ENCODE measurements at regions not wholly inside any gene's neighbourhood (a gene's known extent, or its start where the extent isn't known, plus 50 kb on each side); places are given as distances from the start of the nearest gene placed in this dataset.

- no peak for ATAC-seq (ENCODE audit: insufficient number of reproducible peaks, low FRiP score, low read depth)
- TF ChIP-seq, protein P1, sequence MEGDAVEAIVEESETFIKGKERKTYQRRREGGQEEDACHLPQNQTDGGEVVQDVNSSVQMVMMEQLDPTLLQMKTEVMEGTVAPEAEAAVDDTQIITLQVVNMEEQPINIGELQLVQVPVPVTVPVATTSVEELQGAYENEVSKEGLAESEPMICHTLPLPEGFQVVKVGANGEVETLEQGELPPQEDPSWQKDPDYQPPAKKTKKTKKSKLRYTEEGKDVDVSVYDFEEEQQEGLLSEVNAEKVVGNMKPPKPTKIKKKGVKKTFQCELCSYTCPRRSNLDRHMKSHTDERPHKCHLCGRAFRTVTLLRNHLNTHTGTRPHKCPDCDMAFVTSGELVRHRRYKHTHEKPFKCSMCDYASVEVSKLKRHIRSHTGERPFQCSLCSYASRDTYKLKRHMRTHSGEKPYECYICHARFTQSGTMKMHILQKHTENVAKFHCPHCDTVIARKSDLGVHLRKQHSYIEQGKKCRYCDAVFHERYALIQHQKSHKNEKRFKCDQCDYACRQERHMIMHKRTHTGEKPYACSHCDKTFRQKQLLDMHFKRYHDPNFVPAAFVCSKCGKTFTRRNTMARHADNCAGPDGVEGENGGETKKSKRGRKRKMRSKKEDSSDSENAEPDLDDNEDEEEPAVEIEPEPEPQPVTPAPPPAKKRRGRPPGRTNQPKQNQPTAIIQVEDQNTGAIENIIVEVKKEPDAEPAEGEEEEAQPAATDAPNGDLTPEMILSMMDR (IDR thresholded peaks at IDR 0.05): no peak
- H3K9me3 ChIP-seq: no peaks in the 10 kb centered on the region
- no peaks in the 10 kb centered on the region for H3K36me3 ChIP-seq
- H3K4me1 ChIP-seq (ENCODE audit: control insufficient read depth in 1 of 2, low read depth in 2 of 2): no peaks in the 10 kb centered on the region
- no peak overlapping the region for H3K4me3 ChIP-seq
- no peak overlapping the region for H3K27ac ChIP-seq
- DNase-seq (ENCODE audit: low spot score): no peak
- H3K27me3 ChIP-seq (replicated peaks; ENCODE audit: insufficient read depth): no peaks in the 10 kb centered on the region
These were observed 1195.6 kb upstream of the GBE1 start for GRCh38 chr3:82957079-82957478.

DNA sequence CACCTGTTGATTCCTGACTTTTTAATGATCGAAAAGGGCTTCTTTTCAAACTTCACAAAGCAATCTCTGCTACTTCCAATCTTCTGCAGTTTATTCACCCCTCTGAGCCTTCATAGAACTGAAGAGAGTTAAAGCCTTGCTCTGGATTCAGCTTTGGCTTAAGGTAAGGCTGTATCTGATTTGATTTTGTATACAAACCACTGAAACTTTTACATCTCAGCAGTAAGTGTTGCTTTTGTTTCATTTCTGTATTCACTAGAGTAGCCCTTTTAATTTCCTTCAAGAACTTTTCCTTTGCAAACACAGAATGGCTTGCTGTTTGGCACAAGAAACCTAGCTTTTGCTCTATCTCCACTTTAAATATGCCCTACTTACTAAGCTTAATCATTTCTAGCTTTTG is 1193.0 kb upstream of the GBE1 start:
- no peaks in the 10 kb centered on the region for H3K36me3 ChIP-seq
- H3K27me3 ChIP-seq (replicated peaks; ENCODE audit: insufficient read depth): no peaks in the 10 kb centered on the region
- H3K9me3 ChIP-seq: no peaks in the 10 kb centered on the region
- no peak for ATAC-seq (ENCODE audit: insufficient number of reproducible peaks, low FRiP score, low read depth)
- TF ChIP-seq, protein P1 (IDR thresholded peaks at IDR 0.05): no peak
- H3K4me1 ChIP-seq (ENCODE audit: control insufficient read depth in 1 of 2, low read depth in 2 of 2): no peaks in the 10 kb centered on the region
- DNase-seq (ENCODE audit: low spot score): no peak
- no peak overlapping the region for H3K4me3 ChIP-seq
- no peak overlapping the region for H3K27ac ChIP-seq

GRCh38 chr3:82942041-82942440 is 1180.6 kb upstream of the GBE1 start:
- no peak overlapping the region for H3K27ac ChIP-seq
- ATAC-seq (ENCODE audit: insufficient number of reproducible peaks, low FRiP score, low read depth) (no peak), DNase-seq (ENCODE audit: low spot score) (no peak)
- TF ChIP-seq, protein P1 (IDR thresholded peaks at IDR 0.05): no peak
- no peaks in the 10 kb centered on the region for H3K4me1 ChIP-seq (ENCODE audit: control insufficient read depth in 1 of 2, low read depth in 2 of 2)
- H3K9me3 ChIP-seq: peaks cover 3% of the 10 kb centered on the region
- H3K36me3 ChIP-seq: no peaks in the 10 kb centered on the region
- no peak overlapping the region for H3K4me3 ChIP-seq
- H3K27me3 ChIP-seq (replicated peaks; ENCODE audit: insufficient read depth): no peaks in the 10 kb centered on the region

GRCh38 chr3:82940124-82940523 is 1178.7 kb upstream of the GBE1 start:
- H3K36me3 ChIP-seq: no peaks in the 10 kb centered on the region
- no peak overlapping the region for H3K4me3 ChIP-seq
- H3K4me1 ChIP-seq (ENCODE audit: control insufficient read depth in 1 of 2, low read depth in 2 of 2): no peaks in the 10 kb centered on the region
- no peak overlapping the region for H3K27ac ChIP-seq
- H3K9me3 ChIP-seq: peaks cover 3% of the 10 kb centered on the region
- DNase-seq (ENCODE audit: low spot score) (no peak), ATAC-seq (ENCODE audit: insufficient number of reproducible peaks, low FRiP score, low read depth) (no peak)
- TF ChIP-seq, protein P1 (IDR thresholded peaks at IDR 0.05): no peak
- H3K27me3 ChIP-seq (replicated peaks; ENCODE audit: insufficient read depth): no peaks in the 10 kb centered on the region

DNA sequence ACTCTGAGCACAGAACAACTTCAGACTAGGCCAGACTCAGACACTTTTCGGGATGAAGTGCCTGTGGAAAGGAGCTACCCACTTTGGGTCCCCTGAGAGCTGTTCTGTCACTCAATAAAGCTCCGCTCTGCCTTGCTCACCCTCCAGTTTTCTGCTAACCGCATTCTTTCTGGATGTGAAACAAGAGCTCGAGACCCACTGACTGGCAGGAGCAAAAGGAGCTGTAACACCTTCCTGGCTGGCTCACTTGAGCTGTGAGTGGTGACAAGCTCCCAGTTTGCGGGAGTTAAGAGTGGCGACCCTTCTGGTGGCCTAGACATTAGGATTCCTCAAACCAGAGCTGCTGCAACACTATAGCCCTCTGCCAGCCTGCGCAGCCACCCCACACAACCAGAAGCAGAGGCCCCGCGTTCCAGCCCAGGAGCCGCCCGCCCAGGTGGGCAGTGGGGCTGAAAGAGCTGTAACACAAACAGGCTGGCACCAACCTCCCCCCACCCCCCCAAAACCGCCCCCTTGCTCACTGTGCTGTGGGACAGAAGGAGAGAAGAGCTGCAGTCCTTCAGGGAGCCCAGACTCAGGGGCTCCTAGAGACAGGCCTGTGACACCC is 1178.1 kb upstream of the GBE1 start:
- DNase-seq (ENCODE audit: low spot score) (no peak), ATAC-seq (ENCODE audit: insufficient number of reproducible peaks, low FRiP score, low read depth) (no peak)
- H3K36me3 ChIP-seq: no peaks in the 10 kb centered on the region

More for the DNA sequence above, 1178.1 kb upstream of the GBE1 start:
- Histone ChIP-seq H3K27me3 (replicated peaks; ENCODE audit: insufficient read depth) (no peaks in the 10 kb centered on the region), H3K27ac (no peak overlapping the region), H3K4me1 (ENCODE audit: control insufficient read depth in 1 of 2, low read depth in 2 of 2) (no peaks in the 10 kb centered on the region), H3K4me3 (no peak overlapping the region), H3K9me3 (no peaks in the 10 kb centered on the region)
- TF ChIP-seq, protein P1 (IDR thresholded peaks at IDR 0.05): no peak

All from thoracic aorta (tissue), 2 donors.